PFSK-1 (cell line): ENCODE measurements at regions not wholly inside any gene's neighbourhood (a gene's known extent, or its start where the extent isn't known, plus 50 kb on each side); places are given as distances from the start of the nearest gene placed in this dataset.

Source experiments
- POLR2AphosphoS5 ChIP-seq: IDR thresholded peaks from 2 replicates; pipeline ENCODE4 v1.6.1; 2012; ENCODE audit warnings: low read depth, mild to moderate bottlenecking, control low read depth, low read length, moderate library complexity
- TF ChIP-seq, protein P1 (sequence below), 2 experiments: IDR thresholded peaks; 2 replicates each; pipeline versions ENCODE4 v1.6.1 to v1.8.0; 2011 to 2012; ENCODE audit warnings: low read depth in 2 of 2, low read length in 2 of 2, control low read depth in 1 of 2, inconsistent platforms in 1 of 2, mild to moderate bottlenecking in 1 of 2, moderate library complexity in 1 of 2; ENCODE audit not compliant: insufficient read depth in 1 of 2

DNA sequence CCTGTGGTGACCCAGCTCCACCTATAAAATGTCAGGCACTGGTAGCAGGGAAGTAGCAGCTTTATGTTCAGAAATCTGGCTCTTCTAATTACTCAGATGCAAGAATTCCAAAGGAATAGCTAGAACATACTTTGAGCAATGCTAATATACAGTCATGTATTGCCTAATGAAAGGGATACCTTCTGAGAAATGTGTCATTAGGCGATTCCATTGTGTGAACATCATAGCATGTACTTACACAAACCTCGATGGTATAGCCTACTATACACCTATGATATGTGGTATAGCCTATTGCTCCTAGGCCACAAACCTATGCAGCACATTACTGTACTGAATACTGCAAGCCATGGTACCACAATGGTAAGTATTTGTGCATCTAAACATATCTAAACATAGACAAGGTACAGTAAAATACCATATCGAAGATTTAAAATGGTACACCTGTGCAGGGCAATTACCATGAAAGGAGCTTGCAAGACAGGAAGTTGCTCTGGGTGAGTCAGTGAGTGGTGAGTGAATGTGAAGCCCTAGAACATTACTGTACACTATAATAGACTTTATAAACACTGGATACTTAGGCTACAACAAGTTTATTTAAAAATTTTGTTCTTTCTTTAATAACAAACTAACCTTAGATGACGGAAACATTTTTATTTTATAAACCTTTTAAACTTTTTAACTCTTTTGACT is 50.3 kb upstream of the ETAA1 start:
- TF ChIP-seq, protein P1, sequence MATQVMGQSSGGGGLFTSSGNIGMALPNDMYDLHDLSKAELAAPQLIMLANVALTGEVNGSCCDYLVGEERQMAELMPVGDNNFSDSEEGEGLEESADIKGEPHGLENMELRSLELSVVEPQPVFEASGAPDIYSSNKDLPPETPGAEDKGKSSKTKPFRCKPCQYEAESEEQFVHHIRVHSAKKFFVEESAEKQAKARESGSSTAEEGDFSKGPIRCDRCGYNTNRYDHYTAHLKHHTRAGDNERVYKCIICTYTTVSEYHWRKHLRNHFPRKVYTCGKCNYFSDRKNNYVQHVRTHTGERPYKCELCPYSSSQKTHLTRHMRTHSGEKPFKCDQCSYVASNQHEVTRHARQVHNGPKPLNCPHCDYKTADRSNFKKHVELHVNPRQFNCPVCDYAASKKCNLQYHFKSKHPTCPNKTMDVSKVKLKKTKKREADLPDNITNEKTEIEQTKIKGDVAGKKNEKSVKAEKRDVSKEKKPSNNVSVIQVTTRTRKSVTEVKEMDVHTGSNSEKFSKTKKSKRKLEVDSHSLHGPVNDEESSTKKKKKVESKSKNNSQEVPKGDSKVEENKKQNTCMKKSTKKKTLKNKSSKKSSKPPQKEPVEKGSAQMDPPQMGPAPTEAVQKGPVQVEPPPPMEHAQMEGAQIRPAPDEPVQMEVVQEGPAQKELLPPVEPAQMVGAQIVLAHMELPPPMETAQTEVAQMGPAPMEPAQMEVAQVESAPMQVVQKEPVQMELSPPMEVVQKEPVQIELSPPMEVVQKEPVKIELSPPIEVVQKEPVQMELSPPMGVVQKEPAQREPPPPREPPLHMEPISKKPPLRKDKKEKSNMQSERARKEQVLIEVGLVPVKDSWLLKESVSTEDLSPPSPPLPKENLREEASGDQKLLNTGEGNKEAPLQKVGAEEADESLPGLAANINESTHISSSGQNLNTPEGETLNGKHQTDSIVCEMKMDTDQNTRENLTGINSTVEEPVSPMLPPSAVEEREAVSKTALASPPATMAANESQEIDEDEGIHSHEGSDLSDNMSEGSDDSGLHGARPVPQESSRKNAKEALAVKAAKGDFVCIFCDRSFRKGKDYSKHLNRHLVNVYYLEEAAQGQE (IDR thresholded peaks at IDR 0.05; ENCODE audit: insufficient read depth in 1 of 2, low read depth in 2 of 2, low read length in 2 of 2): no peak
- TF ChIP-seq POLR2AphosphoS5: no peak
